Suprapubic skin (tissue), 4 donors: ENCODE measurements at regions not wholly inside any gene's neighbourhood (a gene's known extent, or its start where the extent isn't known, plus 50 kb on each side); places are given as distances from the start of the nearest gene placed in this dataset.

Experiments
- DNase-seq, 2 donors: peaks; one replicate each; pipeline ENCODE4 v3.0.0-alpha.2; 2019; ENCODE audit warnings: low spot score in 2 of 2
- H3K27ac ChIP-seq: fragments of 200-600 bp; sonication (generic); one replicate; pipeline ENCODE4 v1.5.1; 2019
- H3K27me3 ChIP-seq: fragments of 200-600 bp; sonication (generic); one replicate; pipeline ENCODE4 v1.5.1; 2019
- H3K36me3 ChIP-seq: fragments of 200-600 bp; sonication (generic); one replicate; pipeline ENCODE4 v1.5.1; 2019
- H3K4me1 ChIP-seq: fragments of 200-600 bp; sonication (generic); one replicate; pipeline ENCODE4 v1.5.1; 2019
- H3K4me3 ChIP-seq: fragments of 200-600 bp; sonication (generic); one replicate; pipeline ENCODE4 v1.5.1; 2019; ENCODE audit warnings: mild to moderate bottlenecking
- H3K9me3 ChIP-seq: fragments of 200-600 bp; sonication (generic); one replicate; pipeline ENCODE4 v1.5.1; 2019
- EP300 ChIP-seq: sonication (generic); formaldehyde crosslinking; IDR thresholded peaks from one replicate; pipeline ENCODE4 v1.6.1; 2017; ENCODE audit warnings: antibody characterized with exemption
- POLR2A ChIP-seq, 2 donors: fragments of 450-650 bp; IDR thresholded peaks; one replicate each; pipeline ENCODE4 v1.6.1; 2017; ENCODE audit warnings: antibody characterized with exemption in 2 of 2, mild to moderate bottlenecking in 2 of 2, moderate library complexity in 2 of 2
- POLR2AphosphoS5 ChIP-seq, 3 donors: sonication (generic); formaldehyde crosslinking; IDR thresholded peaks; one replicate each; pipeline ENCODE4 v1.6.1; 2017; ENCODE audit warnings: antibody characterized with exemption in 3 of 3
- WGBS: methylation state at CpG from one replicate; pipeline ENCODE4 v1.1.5; 2018; 5-methylcytosine and 5-hydroxymethylcytosine counted together
- TF ChIP-seq, protein P1 (sequence below), 2 donors: fragments of 200-600 bp in 1 of 2; fragments of 450-650 bp in 1 of 2; sonication (generic) in 1 of 2; IDR thresholded peaks; one replicate each; pipeline ENCODE4 v1.5.1; 2016 to 2019; ENCODE audit warnings: antibody characterized with exemption in 2 of 2, mild to moderate bottlenecking in 1 of 2, moderate library complexity in 1 of 2

DNA sequence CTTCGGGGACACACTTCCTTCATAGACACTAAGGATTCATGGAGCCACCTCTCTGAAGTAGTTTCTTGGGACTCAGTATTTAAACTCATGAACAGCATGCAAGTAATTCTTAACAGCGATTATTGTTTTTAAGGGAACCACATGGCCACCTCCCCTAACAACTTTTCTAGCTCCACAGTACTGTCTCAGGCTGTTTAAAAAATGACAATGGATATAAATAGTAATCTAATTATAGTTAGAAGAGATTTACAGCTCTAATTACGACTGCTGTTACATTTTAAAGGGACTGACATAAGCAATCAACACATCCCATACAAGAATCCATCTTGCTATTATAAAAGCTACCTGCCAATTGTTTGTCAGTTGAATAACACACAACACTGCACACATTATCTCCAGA lies 72.1 kb upstream of the HDGFL1 start:
- Histone ChIP-seq H3K27me3 (no peaks in the 10 kb centered on the region), H3K27ac (no peak overlapping the region), H3K9me3 (no peaks in the 10 kb centered on the region), H3K36me3 (no peaks in the 10 kb centered on the region), H3K4me1 (no peaks in the 10 kb centered on the region), H3K4me3 (no peak overlapping the region)
- TF ChIP-seq, protein P1, sequence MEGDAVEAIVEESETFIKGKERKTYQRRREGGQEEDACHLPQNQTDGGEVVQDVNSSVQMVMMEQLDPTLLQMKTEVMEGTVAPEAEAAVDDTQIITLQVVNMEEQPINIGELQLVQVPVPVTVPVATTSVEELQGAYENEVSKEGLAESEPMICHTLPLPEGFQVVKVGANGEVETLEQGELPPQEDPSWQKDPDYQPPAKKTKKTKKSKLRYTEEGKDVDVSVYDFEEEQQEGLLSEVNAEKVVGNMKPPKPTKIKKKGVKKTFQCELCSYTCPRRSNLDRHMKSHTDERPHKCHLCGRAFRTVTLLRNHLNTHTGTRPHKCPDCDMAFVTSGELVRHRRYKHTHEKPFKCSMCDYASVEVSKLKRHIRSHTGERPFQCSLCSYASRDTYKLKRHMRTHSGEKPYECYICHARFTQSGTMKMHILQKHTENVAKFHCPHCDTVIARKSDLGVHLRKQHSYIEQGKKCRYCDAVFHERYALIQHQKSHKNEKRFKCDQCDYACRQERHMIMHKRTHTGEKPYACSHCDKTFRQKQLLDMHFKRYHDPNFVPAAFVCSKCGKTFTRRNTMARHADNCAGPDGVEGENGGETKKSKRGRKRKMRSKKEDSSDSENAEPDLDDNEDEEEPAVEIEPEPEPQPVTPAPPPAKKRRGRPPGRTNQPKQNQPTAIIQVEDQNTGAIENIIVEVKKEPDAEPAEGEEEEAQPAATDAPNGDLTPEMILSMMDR (IDR thresholded peaks at IDR 0.05) = no peak
- TF ChIP-seq EP300 (no peak), POLR2A (IDR thresholded peaks at IDR 0.05) (no peak), POLR2AphosphoS5 (IDR thresholded peaks at IDR 0.05) (no peak)
- DNase-seq = no peak
- WGBS = 77% methylated on average over 3 of the region's 3 CpGs

DNA sequence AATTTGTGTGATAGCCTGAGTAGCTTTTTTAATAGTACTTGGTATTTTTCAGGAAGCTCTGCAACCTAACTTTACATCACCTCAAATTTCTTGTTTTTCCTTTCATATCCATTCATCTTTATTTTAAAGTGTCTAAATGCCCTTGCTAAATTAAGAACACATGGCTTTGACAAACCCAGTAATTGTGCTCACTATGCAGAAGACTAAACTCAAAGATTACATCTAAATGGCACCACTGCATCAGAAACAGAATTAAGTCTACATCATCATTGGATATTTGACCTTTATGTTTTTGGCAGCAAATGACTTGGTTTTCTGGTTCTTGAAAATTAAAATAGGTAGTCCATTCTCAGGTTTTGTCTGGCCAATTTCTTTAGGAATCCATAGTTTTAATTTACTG lies 69.6 kb upstream of the HDGFL1 start:
- no peak for TF ChIP-seq EP300
- TF ChIP-seq POLR2AphosphoS5 (IDR thresholded peaks at IDR 0.05) = no peak
- TF ChIP-seq POLR2A (IDR thresholded peaks at IDR 0.05) = no peak
- TF ChIP-seq, protein P1 (IDR thresholded peaks at IDR 0.05) = no peak
- Histone ChIP-seq H3K27ac (no peak overlapping the region), H3K4me3 (no peak overlapping the region), H3K36me3 (no peaks in the 10 kb centered on the region), H3K9me3 (no peaks in the 10 kb centered on the region), H3K4me1 (no peaks in the 10 kb centered on the region), H3K27me3 (no peaks in the 10 kb centered on the region)
- no peak for DNase-seq

DNA sequence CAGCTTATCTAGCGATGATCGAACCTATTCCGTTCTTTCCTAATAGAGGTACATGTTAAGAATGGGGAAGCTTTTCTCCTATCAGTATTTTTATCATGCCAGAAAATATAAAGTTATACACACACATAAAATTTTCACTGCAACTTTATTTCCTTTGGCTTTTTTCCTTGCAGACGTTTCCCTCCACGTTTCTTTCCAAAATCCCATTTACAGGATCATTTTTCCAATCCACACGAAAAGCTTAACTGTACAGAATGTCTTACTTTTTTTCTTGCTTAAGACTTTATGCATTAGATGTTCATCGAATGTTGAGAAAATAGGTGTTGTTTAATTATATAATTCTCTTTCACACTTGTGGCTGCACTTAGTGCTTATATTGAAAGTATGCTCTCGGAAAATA lies 62.9 kb upstream of the HDGFL1 start:
- Histone ChIP-seq H3K9me3 (no peaks in the 10 kb centered on the region), H3K27ac (no peak overlapping the region), H3K4me1 (no peaks in the 10 kb centered on the region), H3K36me3 (no peaks in the 10 kb centered on the region), H3K4me3 (no peak overlapping the region), H3K27me3 (no peaks in the 10 kb centered on the region)
- WGBS = 83% methylated on average over 8 of the region's 8 CpGs
- DNase-seq = no peak
- no peak for TF ChIP-seq POLR2AphosphoS5 (IDR thresholded peaks at IDR 0.05)
- no peak for TF ChIP-seq POLR2A (IDR thresholded peaks at IDR 0.05)
- TF ChIP-seq EP300 = no peak
- TF ChIP-seq, protein P1 (IDR thresholded peaks at IDR 0.05) = no peak

DNA sequence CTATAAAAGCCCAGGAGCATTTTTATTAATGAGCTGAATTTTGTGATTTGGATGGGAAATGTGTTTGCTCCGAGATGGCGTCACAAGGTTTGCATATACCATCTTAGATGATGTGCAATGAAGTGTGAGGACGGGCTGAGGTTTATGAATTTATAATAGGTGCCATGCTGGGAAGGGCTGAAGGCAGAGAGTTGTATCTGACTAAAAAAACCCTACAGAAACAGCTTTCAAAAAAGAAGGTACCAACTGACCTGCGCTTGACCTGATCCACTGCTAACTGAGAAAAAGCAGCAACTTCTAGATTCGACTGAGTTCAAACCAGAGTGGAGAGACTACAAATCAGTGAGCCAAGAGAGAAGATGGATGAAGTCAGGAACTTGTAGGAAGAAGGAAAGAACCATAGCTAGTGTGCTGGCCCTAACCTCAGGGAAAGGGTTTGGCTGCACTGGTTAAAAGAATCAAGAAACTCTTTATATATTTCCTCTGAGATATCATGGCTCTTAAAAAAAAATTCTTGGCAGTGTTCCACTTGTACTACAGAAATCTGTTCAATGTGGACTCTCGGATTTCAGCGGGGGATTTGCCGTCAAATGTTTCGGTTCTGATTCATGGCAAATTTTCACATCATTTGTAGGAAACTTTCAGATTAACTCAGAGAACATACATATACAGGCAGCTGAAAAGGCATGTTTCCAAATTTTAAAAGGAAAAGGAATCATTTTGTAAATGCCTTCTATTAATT lies 56.5 kb upstream of the HDGFL1 start:
- Histone ChIP-seq H3K27ac (no peak overlapping the region), H3K4me3 (no peak overlapping the region), H3K27me3 (no peaks in the 10 kb centered on the region), H3K9me3 (no peaks in the 10 kb centered on the region), H3K4me1 (no peaks in the 10 kb centered on the region), H3K36me3 (no peaks in the 10 kb centered on the region)
- TF ChIP-seq, protein P1 (IDR thresholded peaks at IDR 0.05) = no peak
- TF ChIP-seq EP300 (no peak), POLR2A (IDR thresholded peaks at IDR 0.05) (no peak), POLR2AphosphoS5 (IDR thresholded peaks at IDR 0.05) (no peak)
- WGBS = 86% methylated on average over 9 of the region's 9 CpGs
- DNase-seq = no peak

DNA sequence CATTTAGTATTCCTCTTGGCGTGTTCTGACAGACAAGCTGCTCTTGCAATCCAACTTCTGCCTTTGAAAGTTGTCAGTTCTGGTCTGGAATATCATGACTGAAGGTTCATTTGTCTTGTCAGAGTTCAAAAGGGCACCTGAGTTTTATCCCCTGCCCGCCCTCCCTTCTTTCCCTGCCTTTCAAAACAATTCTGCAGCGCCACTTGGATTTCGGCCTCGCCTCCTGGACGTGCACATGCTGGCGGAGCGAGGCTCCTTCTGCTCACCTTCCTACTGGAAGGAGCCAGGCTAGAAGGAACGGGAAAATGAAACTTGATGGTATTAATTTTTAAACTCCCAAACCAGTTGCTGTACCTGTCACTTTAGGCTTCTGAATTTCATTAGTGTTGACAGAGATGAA lies 55.7 kb upstream of the HDGFL1 start:
- H3K4me3 ChIP-seq = no peak overlapping the region
- H3K36me3 ChIP-seq = no peaks in the 10 kb centered on the region
- H3K9me3 ChIP-seq = no peaks in the 10 kb centered on the region
- WGBS = 83% methylated on average over 9 of the region's 9 CpGs
- no peak for DNase-seq
- H3K4me1 ChIP-seq = no peaks in the 10 kb centered on the region
- no peak overlapping the region for H3K27ac ChIP-seq
- H3K27me3 ChIP-seq = no peaks in the 10 kb centered on the region
- TF ChIP-seq, protein P1 (IDR thresholded peaks at IDR 0.05) = no peak
- TF ChIP-seq POLR2A (IDR thresholded peaks at IDR 0.05) (no peak), POLR2AphosphoS5 (IDR thresholded peaks at IDR 0.05) (no peak), EP300 (no peak)
